ENCODE measurements at regions not wholly inside any gene's neighbourhood (a gene's known extent, or its start where the extent isn't known, plus 50 kb on each side); places are given as distances from the start of the nearest gene placed in this dataset.

GRCh38 chr1:116461723-116462122 is 88.7 kb downstream of the ATP1A1 start:
- Histone ChIP-seq H3K36me3 (ENCODE audit: control insufficient read depth in 2 of 2, extremely low read depth in 1 of 2, insufficient read depth in 2 of 2, low read length in 2 of 2) (no peaks in the 10 kb centered on the region), H3K9me3 (replicated peaks; ENCODE audit: control insufficient read depth, insufficient read depth, low read length) (no peaks in the 10 kb centered on the region), H3K9ac (replicated peaks; ENCODE audit: extremely low read depth, insufficient read depth, low read length) (no peak overlapping the region), H3K4me1 (ENCODE audit: control insufficient read depth, extremely low read depth, insufficient read depth, low read length) (no peaks in the 10 kb centered on the region), H3K4me3 (replicated peaks in 1 of 3; ENCODE audit: insufficient read depth in 1 of 3, low read depth in 1 of 3, low read length in 3 of 3) (no peak overlapping the region), H4K20me1 (replicated peaks; ENCODE audit: control insufficient read depth, extremely low read depth, insufficient read depth, low read length) (no peaks in the 10 kb centered on the region), H3K9me1 (replicated peaks; ENCODE audit: control insufficient read depth, extremely low read depth, insufficient read depth, low read length) (no peaks in the 10 kb centered on the region), H3K4me2 (ENCODE audit: insufficient read depth, low read length) (no peak overlapping the region), H3K79me2 (ENCODE audit: control insufficient read depth, insufficient read depth, low read length) (no peaks in the 10 kb centered on the region), H2AFZ (ENCODE audit: low read depth, low read length) (no peak overlapping the region), H3K27me3 (ENCODE audit: control insufficient read depth in 2 of 2, insufficient read depth in 2 of 2, low read length in 2 of 2) (peaks cover 0 to 4% of the 10 kb centered on the region in 2 experiments), H3K27ac (ENCODE audit: insufficient read depth, low read depth, low read length) (no peak overlapping the region)
- intact Hi-C loops (cut with micrococcal nuclease) (no loop called here), dilution Hi-C loops (cut with MboI; ENCODE audit: extremely low pct_ligation_motif_present, low sequenced_read_pairs) (no loop called here)
- FAIRE-seq, result no peak
- BruUV-seq (replicated peaks), result no TSS peak
- TF ChIP-seq MYC (IDR thresholded peaks at IDR 0.05; ENCODE audit: low read depth, low read length), result no peak
- CTCF ChIA-PET, result interaction anchor here (0.6 kb wide), 1 partner anchor 323 kb away, joined by 4 read pairs; no protein-coding TSS in a partner anchor
- DNase-seq (ENCODE audit: low read depth, low spot score), result no peak
- POLR2A ChIA-PET, result no interaction called here

- Histone ChIP-seq H3K9me1 (replicated peaks; ENCODE audit: control insufficient read depth, extremely low read depth, insufficient read depth, low read length) (no peaks in the 10 kb centered on the region), H3K9ac (replicated peaks; ENCODE audit: extremely low read depth, insufficient read depth, low read length) (no peak overlapping the region), H3K4me2 (ENCODE audit: insufficient read depth, low read length) (no peak overlapping the region), H3K27ac (ENCODE audit: insufficient read depth, low read depth, low read length) (no peak overlapping the region), H3K79me2 (ENCODE audit: control insufficient read depth, insufficient read depth, low read length) (no peaks in the 10 kb centered on the region), H3K27me3 (ENCODE audit: control insufficient read depth in 2 of 2, insufficient read depth in 2 of 2, low read length in 2 of 2) (peaks cover 0 to 4% of the 10 kb centered on the region in 2 experiments), H3K4me3 (replicated peaks in 1 of 3; ENCODE audit: insufficient read depth in 1 of 3, low read depth in 1 of 3, low read length in 3 of 3) (no peak overlapping the region), H2AFZ (ENCODE audit: low read depth, low read length) (no peak overlapping the region), H3K9me3 (replicated peaks; ENCODE audit: control insufficient read depth, insufficient read depth, low read length) (no peaks in the 10 kb centered on the region), H4K20me1 (replicated peaks; ENCODE audit: control insufficient read depth, extremely low read depth, insufficient read depth, low read length) (no peaks in the 10 kb centered on the region), H3K4me1 (ENCODE audit: control insufficient read depth, extremely low read depth, insufficient read depth, low read length) (no peaks in the 10 kb centered on the region), H3K36me3 (ENCODE audit: control insufficient read depth in 2 of 2, extremely low read depth in 1 of 2, insufficient read depth in 2 of 2, low read length in 2 of 2) (no peaks in the 10 kb centered on the region)
- CTCF ChIA-PET, result interaction anchor here (0.5 to 1.7 kb wide), 4 partner anchors 23 to 324 kb away, joined by 3 to 6 read pairs (median 4); no protein-coding TSS in a partner anchor
- intact Hi-C loops (cut with micrococcal nuclease), result no loop called here
- no TSS peak for BruUV-seq (replicated peaks)
- dilution Hi-C loops (cut with MboI; ENCODE audit: extremely low pct_ligation_motif_present, low sequenced_read_pairs), result no loop called here
- POLR2A ChIA-PET, result no interaction called here
- TF ChIP-seq MAX (IDR thresholded peaks at IDR 0.05; ENCODE audit: insufficient read depth, insufficient read length), result no peak
- TF ChIP-seq GATA2 (IDR thresholded peaks at IDR 0.05; ENCODE audit: insufficient read depth, insufficient read length, low read depth, low read length), result no peak
- TF ChIP-seq CTCF (IDR thresholded peaks at IDR 0.05; ENCODE audit: extremely low read depth in 1 of 2, insufficient read depth in 1 of 2, low read depth in 1 of 2, low read length in 2 of 2), result no peak
- TF ChIP-seq EZH2 (IDR thresholded peaks at IDR 0.05; ENCODE audit: borderline replicate concordance, low read depth, low read length, severe bottlenecking), result no peak
- TF ChIP-seq POLR2AphosphoS5 (IDR thresholded peaks at IDR 0.05; ENCODE audit: insufficient read depth, low read depth, low read length), result no peak
- no peak for TF ChIP-seq JUN (IDR thresholded peaks at IDR 0.05; ENCODE audit: borderline replicate concordance, insufficient read depth, insufficient read length, low read depth)
- no peak for TF ChIP-seq POLR2A (IDR thresholded peaks at IDR 0.05; ENCODE audit: low read depth, low read length)
- TF ChIP-seq MYC (IDR thresholded peaks at IDR 0.05; ENCODE audit: low read depth, low read length), result no peak
- FAIRE-seq (no peak), DNase-seq (ENCODE audit: low read depth, low spot score) (no peak)
Measured at GRCh38 chr1:116462722-116463121, 89.7 kb downstream of the ATP1A1 start.
